Fibroblast of upper back skin (primary cell): ENCODE measurements at regions not wholly inside any gene's neighbourhood (a gene's known extent, or its start where the extent isn't known, plus 50 kb on each side); places are given as distances from the start of the nearest gene placed in this dataset.
"Not testable (repeated sequence)": the region's sequence is repeated elsewhere in the genome, so short reads cannot be mapped to it uniquely, and the experiment has no call there.

Source experiments
- DNase-seq: peaks from one replicate; pipeline ENCODE4 v3.0.0-alpha.2; 2013

DNA sequence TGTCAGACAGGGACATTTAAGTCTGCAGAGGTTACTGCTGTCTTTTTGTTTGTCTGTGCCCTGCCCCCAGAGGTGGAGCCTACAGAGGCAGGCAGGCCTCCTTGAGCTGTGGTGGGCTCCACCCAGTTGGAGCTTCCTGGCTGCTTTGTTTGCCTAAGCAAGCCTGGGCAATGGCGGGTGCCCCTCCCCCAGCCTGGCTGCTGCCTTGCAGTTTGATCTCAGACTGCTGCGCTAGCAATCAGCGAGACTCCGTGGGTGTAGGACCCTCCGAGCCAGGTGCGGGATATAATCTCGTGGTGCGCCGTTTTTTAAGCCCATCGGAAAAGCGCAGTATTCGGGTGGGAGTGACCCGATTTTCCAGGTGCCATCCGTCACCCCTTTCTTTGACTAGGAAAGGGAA is 387.7 kb upstream of the ACTBL2 start:
- DNase-seq: not testable (repeated sequence)

DNA sequence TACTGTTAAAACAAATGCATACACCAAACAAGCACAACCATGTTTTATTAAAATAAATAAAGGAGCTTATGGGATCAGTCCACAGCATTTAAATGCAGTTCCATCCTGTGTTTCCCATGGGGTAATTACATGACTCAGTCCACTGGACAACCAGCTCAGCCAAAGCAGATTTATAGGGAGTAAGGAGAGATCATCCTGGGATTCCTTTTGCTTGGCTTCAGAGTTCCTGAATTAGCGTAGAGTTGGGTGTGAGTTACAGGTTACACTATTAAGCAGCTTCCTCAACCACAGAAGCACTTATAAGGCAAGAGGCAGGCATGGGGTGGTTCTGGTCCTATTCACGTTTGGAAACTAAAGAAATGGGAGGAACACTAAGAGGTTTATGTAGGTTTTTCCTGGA is 381.1 kb upstream of the ACTBL2 start:
- DNase-seq: peak; percentile 75

- peak; percentile 59 for DNase-seq
Measured at GRCh38 chr5:57862942-57863341, 380.3 kb upstream of the ACTBL2 start.

- peak; percentile 76 for DNase-seq
Measured at GRCh38 chr5:57862471-57862911, 379.9 kb upstream of the ACTBL2 start.

GRCh38 chr5:57859626-57860025 is 377.0 kb upstream of the ACTBL2 start:
- no peak for DNase-seq

GRCh38 chr5:57858905-57859304 is 376.3 kb upstream of the ACTBL2 start:
- no peak for DNase-seq

DNA sequence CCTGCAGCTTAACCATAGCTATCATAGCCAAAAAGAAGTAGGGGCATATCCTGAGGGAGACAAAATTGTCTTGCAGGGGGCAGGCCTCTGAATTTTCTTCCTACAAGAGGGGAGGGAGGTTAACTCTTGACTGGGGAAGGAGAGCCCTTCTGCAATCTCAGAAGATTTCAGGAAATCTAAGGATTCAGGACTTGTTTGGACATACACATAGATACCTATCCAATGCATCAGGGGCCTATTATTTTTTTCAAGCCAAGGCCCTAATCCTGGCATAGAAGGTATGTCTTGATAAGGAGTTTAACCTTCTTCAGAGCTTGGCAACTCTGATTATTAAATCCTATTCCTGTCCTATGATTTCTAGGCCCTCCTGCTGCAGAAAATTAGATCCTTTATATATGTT is 375.1 kb upstream of the ACTBL2 start:
- no peak for DNase-seq

DNA sequence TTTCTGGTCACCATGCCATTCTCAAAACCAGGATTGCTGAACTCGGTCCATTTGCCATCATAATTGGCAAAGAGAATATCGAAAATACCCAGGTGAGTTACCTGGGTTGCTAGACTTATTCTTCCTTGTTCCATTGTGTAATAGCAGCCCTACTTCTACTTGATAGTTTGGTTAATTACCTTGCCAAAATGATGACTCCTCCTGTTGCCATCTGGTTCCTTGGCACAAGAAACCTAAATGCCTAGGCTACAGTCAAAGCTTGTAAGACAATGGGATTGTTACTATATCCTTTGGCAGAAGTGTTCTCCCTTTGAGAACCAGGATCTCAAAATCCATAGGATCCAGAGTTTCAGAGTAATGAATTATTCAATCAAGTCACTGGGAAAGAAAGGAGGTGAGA is 373.2 kb upstream of the ACTBL2 start:
- DNase-seq: no peak

- no peak for DNase-seq
Measured at GRCh38 chr5:57853929-57854697, 371.5 kb upstream of the ACTBL2 start.

GRCh38 chr5:57850109-57850508 is 367.5 kb upstream of the ACTBL2 start:
- DNase-seq: no peak

GRCh38 chr5:57845025-57845424 is 362.4 kb upstream of the ACTBL2 start:
- DNase-seq: no peak

DNA sequence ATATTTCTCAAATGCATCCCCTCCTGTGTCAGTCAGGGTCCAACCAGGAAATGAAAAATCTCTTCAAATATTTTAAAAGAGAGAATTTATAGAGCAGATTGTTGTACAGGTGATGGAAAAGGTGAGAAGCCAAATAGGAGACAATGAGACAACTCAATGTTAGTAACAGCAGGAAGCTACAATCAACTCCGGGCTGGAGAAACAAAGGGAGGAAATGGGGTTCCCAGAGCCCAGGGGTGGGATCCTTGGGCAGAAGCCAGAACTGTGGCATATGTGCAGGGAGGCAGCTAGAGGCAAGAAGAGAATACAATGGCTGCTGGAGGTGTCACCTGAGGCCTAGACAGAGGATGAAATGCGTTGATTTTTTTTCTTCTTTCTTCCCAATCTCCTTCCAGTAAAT is 361.8 kb upstream of the ACTBL2 start:
- DNase-seq: no peak

DNA sequence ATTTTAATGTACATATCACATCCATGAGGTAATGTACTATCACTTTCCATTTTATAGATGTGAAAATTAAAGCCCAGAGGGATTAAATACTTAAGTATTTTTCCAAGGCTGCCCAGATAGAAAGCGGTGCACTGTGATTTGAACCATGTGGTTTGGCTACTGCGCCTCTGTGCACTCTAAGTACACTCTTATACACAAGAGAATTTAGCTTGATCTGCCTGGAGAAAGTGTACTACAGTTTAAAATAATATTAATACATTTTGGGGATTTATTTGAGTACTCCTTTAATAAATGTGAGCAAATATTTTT is 360.4 kb upstream of the ACTBL2 start:
- DNase-seq: peak; percentile 26

- DNase-seq: no peak
Measured at GRCh38 chr5:57842364-57843058, 359.9 kb upstream of the ACTBL2 start.

GRCh38 chr5:57841676-57842363 is 359.2 kb upstream of the ACTBL2 start:
- peak; percentile 98 for DNase-seq

- no peak for DNase-seq
Measured at GRCh38 chr5:57839437-57840079, 356.9 kb upstream of the ACTBL2 start.

DNA sequence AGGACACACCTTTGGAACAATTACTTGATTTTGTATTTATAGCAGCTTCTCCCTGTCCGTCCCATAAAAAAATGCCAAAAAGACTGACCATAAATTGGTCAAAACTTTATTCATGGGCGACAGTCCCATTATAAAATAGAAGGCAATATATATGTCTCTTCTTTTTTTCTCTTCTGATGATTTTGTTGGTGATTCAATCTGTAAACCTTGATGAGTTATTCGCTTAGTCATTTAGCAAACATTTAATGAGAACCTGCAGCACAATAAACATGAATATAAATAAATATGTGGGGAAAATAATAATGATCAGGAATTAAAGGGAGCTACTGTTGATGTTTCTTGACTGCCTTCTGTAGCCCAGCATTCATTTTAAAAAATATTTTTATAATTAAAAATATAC is 356.4 kb upstream of the ACTBL2 start:
- DNase-seq: no peak

- no peak for DNase-seq
Measured at GRCh38 chr5:57836921-57837320, 354.3 kb upstream of the ACTBL2 start.

DNA sequence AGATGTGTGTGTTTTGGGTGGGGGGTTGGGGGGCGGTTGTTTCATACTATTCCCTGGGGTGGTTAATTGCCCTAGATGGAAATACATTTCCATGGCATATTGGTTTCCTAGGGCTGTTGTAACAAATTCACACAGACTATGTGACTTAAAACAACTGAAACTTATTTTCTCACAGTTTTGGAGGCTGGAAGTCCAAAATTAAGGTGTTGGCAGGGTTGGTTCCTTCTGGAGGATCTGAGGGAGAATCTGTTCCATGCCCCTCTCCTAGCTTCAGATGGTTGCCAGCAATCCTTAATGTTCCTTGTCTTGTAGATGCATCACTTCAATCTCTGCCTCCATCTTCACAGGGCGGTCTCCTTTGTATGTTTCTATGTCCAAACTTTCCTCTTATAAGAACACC is 353.7 kb upstream of the ACTBL2 start:
- DNase-seq: no peak

DNA sequence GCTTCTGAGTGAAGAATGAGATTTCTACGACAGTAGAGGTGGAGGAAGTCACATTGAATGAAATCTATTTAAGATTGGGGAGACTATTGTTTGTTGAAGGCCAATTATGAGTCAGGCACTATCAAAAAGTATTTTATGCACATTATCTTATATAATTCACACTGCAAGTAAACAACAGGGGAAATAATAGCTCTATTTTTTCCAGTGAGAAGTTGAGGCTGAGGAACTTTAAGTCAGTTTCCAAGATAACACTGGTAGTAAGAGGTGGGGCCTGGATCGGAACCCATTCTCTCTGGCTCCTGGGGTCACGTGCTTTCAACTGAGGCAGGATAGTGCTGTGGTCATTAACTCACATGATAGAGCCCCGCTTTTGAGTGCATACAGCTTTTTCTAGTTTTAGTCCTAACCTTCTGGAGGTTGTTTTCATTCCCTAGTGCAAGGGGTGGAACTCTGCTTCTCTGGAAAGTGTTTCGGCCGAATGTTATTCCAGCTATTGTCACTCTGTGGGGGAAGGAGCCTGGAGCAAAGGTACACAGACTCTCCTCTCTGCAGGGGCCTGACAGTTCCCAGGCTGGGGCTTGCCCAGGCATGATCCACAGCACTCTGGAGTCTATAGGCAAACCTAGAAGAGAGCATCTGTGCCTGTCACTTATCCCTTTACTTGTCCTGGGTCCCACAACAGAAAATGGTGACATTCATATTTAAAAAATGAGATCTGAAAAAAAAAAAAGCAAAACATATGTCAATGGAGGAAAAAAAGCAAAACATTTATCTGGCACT is 352.4 kb upstream of the ACTBL2 start:
- peak; percentile 64 for DNase-seq

GRCh38 chr5:57833489-57833888 is 350.9 kb upstream of the ACTBL2 start:
- DNase-seq: no peak

GRCh38 chr5:57832875-57833274 is 350.3 kb upstream of the ACTBL2 start:
- no peak for DNase-seq

DNA sequence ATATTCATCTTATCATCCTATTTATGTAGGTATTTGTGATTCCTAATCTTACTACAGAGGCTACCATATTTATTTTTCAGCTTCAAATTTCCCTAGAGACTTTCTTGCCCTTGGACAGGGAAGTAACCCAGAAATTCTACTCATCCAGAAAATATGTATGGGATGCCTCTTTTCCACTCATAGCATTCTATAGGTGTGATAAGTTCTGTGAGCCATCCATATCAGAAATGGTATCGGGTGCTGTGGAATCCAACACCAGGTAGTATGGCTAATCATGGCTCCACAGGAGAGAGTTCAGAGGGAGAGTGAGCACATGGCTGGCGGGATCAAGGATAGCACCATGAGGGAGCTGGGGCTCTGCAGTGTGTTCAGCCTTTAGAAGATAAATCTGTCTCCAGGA is 349.3 kb upstream of the ACTBL2 start:
- DNase-seq: no peak
